GM18907 (cell line): ENCODE measurements at regions not wholly inside any gene's neighbourhood (a gene's known extent, or its start where the extent isn't known, plus 50 kb on each side); places are given as distances from the start of the nearest gene placed in this dataset.

Source experiments
- ATAC-seq: cut with Tn5 transposase; IDR thresholded peaks from one replicate; pipeline ENCODE4 v1.9.1; 2021; ENCODE audit warnings: mild to moderate bottlenecking, moderate library complexity; ENCODE audit not compliant: unreplicated experiment

GRCh38 chr2:120473522-120474271 lies 127.8 kb downstream of the INHBB start:
- ATAC-seq = no peak

- no peak for ATAC-seq
Observed at GRCh38 chr2:120474486-120474885, 128.6 kb downstream of the INHBB start.

- no peak for ATAC-seq
Observed at GRCh38 chr2:120476141-120476540, 130.2 kb downstream of the INHBB start.

- ATAC-seq = no peak
Observed at GRCh38 chr2:120477198-120477597, 131.3 kb downstream of the INHBB start.

GRCh38 chr2:120477831-120478481 lies 132.0 kb downstream of the INHBB start:
- ATAC-seq = no peak

- ATAC-seq = no peak
Observed at GRCh38 chr2:120480346-120480902, 134.5 kb downstream of the INHBB start.

- no peak for ATAC-seq
Observed at GRCh38 chr2:120480903-120481445, 135.0 kb downstream of the INHBB start.

- no peak for ATAC-seq
Observed at GRCh38 chr2:120481446-120482194, 135.7 kb downstream of the INHBB start.

GRCh38 chr2:120482334-120482733 lies 136.4 kb downstream of the INHBB start:
- no peak for ATAC-seq

- ATAC-seq = no peak
Observed at GRCh38 chr2:120483355-120483754, 137.4 kb downstream of the INHBB start.

- no peak for ATAC-seq
Observed at GRCh38 chr2:120485096-120485495, 139.2 kb downstream of the INHBB start.

GRCh38 chr2:120486441-120486840 lies 140.5 kb downstream of the INHBB start:
- no peak for ATAC-seq

- ATAC-seq = no peak
Observed at GRCh38 chr2:120486946-120487345, 141.0 kb downstream of the INHBB start.

GRCh38 chr2:120488531-120488930 lies 142.6 kb downstream of the INHBB start:
- ATAC-seq = no peak

- ATAC-seq = no peak
Observed at GRCh38 chr2:120489023-120489422, 143.1 kb downstream of the INHBB start.

- no peak for ATAC-seq
Observed at GRCh38 chr2:120490091-120490798, 144.3 kb downstream of the INHBB start.

- no peak for ATAC-seq
Observed at GRCh38 chr2:120491111-120491625, 145.2 kb downstream of the INHBB start.

- no peak for ATAC-seq
Observed at GRCh38 chr2:120493231-120493630, 147.3 kb downstream of the INHBB start.

- ATAC-seq = no peak
Observed at GRCh38 chr2:120494446-120494845, 148.5 kb downstream of the INHBB start.

GRCh38 chr2:120495586-120495985 lies 149.7 kb downstream of the INHBB start:
- ATAC-seq = no peak
